ENCODE measurements at regions not wholly inside any gene's neighbourhood (a gene's known extent, or its start where the extent isn't known, plus 50 kb on each side); places are given as distances from the start of the nearest gene placed in this dataset.
"Not testable (repeated sequence)": the region's sequence is repeated elsewhere in the genome, so short reads cannot be mapped to it uniquely, and the experiment has no call there.

DNA sequence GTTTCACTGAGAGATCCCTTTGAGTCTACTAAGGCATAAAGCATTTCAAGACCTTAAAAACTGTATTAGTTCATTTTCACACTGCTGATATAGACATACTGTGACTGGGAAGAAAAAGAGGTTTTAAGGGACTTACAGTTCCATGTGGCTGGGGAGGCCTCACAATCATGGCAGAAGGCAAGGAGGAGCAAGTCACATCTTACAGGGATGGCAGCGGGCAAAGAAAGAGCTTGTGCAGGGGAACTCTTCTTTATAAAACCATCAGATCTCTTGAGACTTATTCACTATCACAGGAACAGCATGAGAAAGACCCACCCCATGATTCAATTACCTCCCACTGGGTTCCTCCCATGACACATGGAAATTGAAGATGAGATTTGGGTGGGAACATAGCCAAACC, 628.4 kb upstream of the GJE1 start:
- not testable (repeated sequence) for DNase-seq (ENCODE audit: low spot score)

DNA sequence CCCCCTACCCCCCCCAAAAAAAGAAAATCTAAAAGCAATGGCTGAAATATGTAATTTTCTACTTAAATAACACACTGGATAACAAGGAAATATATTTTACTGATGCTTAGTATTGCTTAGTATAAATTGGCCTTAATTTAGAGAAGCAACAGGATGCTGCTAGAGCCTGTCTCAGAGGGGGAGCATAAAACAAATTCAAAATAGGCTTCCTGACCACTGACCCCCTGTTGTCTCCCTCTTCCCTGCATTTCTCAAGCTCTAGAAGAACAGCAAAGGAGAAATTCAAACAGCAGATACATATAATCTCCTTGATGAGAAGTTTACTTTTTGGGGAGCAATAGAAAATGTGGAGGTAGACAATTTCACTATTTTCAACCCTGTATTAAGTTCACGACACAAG, 631.1 kb upstream of the GJE1 start:
- DNase-seq (ENCODE audit: low spot score), result no peak

DNA sequence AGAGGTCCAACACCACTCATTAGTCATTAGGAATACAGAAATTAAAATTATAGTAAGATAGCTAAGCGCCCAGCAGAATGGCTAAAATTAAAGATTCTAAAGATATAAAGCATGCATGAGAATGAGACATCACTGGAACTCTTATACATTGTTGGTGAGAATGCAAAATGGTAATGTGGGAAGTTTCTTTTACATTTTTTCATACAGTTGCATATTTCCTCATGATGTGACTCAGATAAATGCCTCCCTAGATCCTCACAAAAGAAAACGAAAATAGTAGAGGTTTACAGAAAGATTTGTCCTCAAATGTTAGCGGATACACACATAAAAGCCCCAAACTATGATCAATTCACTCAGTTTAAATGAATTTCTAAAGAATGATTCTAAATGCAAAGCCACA, 633.7 kb upstream of the GJE1 start:
- DNase-seq (ENCODE audit: low spot score), result no peak

DNA sequence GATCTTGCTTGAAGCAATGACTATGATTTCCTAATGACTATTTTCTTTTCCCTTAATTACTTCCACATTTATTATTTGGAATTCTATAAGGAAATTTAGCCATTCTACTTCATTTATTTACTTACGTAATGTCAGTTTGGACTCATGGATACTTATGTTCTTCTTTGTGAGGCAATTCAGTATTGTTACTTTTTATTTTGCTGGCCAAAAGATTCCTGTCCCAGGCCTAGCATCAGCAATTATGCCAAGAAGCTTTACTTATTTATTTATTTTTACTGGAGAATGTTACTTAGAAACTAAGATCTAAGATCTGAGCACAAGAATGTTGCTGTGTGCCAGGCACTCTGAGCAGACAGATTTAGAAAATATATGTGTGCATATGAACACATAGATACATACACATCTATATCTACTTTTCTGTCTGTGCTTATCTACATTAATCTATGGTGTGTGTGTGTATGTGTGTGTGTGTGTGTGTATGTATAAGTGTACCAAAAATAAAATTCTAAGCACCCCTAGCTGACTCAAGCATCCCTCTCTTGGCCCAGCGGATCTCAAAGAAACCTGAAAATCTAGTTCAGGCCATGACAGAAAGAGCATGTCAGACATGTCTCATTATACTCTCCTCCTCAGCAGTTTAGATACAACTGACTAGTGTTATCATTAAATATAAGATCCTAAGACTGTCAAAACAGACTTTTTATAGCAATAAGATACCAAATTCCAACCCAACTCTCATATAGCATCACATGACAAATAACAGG, 640.0 kb upstream of the GJE1 start:
- no peak for DNase-seq (ENCODE audit: low spot score)

DNA sequence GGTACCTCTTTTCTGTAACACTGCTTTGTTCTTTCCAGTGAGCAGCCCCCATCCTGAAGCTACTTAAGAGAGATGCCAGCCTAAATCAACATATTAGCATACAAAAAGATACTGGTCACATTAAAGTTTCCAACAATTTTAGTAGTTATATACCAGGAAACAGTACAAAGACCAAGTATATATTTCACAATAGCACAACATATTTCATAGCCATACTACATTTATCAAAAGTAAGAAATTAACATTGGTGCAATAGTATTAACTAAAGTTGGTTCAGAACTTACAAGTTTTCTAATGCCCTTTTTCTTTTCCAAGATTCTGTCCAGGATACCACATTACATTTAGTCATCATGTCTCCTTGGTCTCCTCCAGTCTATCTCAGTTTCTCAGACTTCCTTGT, 641.0 kb upstream of the GJE1 start:
- DNase-seq (ENCODE audit: low spot score), result no peak

DNA sequence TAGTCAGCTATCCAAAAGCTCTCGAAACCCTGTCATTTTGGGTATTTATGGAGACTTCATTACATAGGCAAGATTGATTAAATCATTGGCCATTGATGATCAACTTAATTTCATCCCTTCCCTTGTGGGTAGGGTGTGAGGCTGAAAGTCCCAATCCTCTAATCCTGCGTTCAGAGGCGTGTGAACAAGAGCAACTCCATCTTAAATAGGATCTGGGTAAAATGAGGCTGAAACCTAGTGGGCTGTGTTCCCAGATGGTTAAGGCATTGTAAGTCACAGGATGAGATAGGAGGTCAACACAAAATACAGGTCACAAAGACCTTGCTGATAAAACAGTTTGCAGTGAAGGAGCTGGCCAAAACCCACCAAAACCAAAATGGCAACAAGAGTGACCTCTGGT, 641.7 kb upstream of the GJE1 start:
- no peak for DNase-seq (ENCODE audit: low spot score)

DNA sequence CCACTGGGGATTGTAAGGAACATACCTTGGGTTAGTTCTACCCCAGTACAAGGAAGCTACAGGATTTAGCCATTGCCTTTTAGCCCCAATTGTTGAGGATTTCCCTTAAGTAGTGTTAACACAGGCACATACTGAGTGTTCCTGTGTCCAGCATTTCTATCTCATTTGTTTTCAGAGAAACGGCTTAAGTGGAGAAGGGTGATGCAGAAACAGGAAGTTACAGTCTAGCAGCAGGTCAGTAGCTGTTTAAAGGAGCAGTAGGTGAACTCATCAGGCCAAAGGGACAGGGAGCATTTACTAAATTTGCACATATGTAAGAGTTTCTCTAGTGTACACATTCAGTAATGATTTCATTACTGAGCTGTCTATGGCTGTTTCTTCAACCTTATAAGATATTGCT, 644.2 kb upstream of the GJE1 start:
- DNase-seq (ENCODE audit: low spot score), result no peak

DNA sequence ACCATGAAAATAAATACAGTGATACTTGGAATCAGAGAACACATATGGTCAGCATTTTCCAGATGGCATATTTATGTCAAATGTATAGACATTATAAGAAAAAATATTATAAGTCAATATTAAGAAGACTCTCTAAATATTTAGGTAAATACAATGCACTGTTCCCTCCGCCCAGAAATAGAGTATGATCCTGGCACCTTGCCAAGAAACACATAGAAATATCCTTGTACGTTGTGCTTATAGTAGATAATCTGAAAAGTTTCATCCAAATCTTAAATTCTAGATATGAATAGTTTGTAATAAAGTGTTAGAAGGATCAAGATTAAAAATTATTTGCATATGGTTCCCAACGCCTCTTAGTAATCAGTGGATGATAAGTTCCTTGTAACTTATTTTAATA, 645.8 kb upstream of the GJE1 start:
- no peak for DNase-seq (ENCODE audit: low spot score)

DNA sequence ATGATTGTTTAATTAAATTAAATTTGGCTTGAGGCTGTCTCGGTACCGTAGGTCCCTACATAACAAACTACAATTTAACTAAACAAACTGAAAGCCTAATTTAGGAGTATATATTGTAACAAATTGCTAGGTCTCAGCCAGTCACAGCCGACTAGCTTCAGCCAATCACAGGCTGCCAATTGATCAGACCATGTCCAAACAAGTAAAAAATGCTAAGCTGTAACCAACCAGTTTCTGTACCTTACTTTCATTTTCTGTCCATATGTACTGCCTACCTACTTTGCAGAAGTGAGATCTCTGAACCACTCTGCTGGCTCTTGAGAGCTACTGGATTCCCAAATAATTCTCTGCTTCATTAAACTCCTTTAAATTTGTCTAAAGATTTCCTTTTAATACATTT, 648.0 kb upstream of the GJE1 start:
- DNase-seq (ENCODE audit: low spot score), result no peak

DNA sequence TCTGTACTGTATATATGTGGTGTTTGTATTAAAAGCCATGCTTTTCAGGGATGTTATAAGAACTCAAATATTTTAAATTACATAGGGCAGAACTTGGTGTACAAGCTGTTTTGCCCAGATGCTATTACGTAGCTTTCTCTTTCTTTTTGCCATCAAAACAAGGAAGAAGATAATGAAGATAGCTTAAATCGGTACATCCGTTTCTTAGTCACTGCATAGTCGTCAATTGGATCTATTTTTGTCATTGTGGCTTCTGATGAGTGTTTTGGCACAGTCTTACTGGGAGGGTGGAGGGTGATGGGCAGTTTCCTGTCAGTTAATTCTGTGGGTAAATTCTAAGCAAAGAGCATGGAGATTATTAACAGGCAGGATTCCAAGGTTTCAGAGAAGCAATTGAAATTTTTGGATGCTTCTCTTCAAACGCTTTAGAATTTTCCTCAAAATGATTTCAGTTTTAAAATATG, 649.1 kb upstream of the GJE1 start:
- no peak for DNase-seq (ENCODE audit: low spot score)

DNA sequence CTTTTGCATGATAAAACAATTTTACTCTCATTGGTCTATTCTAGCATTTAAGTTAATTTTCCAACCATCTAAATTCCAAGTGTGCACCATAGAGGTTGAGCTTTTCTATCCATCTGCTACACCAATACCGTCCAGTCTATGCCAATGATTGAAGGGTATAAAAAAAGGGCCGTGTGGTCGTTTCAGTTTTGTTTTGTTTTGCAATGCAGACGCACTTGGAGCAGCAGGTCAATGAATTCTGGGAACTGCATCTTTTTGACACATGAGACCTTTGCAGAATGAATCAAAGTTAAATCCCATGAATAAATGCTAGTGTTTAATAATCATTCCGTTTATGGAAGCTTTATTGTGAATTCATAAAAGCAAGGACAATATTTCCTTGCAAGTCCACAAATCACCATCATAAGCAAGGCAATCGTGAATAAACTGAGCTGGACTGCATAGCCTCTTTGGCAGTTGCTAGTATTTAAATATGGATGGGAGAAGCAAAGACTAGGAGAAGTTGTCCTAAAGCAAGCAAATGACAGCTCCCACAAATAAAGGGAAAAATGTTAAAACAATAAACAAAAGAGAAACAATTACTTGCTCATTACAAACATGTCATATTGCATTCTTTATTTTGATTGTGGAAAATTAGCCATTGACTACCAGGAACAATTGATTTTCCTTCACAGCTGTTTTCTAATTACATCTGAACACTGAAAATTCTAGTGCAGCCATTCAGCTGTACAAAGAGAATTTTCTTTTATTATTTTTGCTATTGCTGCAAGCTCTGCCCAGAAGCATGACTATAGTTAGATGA, 649.7 kb upstream of the GJE1 start:
- no peak for DNase-seq (ENCODE audit: low spot score)

DNA sequence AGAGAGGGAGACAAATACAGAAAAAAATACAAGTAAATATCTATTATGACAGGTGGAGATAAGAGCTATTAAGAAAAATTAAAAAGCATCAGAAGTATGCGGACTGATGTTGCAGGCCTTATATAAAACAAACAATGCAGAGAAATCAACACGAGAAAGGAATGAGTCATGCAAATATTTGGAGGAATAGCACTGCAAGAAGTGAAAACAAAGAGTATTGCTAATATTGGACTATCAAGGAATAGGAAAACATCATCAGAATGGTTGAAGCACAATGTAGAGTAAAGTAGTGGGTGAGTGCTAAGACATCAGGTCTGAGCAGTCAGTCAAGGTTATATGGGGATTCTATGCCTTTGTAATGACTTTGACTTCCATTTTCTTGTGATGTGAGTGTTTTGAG, 657.5 kb upstream of the GJE1 start:
- DNase-seq (ENCODE audit: low spot score), result no peak

DNA sequence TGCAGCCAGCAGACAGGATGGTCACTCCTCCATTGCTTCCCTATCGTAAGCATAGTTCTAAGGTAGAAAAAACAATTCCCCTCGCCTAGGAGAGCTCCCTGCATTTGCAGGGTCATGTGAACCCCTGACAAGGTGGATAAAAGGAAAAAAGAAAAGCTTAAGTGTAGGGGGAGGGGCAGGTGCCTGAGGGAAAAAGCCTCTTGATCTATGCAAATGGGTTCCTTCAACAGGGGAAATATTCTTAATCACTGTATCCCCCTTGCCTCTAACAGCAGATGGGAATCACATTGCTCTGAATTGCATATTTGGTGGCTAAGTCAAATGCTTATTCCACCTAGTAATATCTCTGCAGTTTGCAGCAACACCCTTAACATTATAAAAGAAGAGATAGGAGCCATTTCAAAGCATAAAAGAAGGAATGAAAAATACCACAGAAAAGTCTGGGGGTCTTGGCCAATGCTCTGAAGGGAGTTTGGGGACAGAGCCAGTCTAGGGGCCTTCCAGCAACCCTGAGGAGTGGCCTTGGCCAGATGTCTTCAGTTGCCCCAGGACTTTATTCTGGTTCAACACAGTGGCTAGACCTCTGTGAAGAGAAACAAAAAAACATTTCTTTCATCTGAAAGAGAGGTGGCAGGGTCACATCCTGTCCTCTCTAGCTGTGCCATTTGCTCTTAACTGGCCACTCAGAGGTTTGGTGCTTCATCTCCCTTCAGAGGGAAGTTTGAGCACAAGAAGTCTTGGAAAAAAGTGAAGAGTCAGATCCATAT, 660.4 kb upstream of the GJE1 start:
- DNase-seq (ENCODE audit: low spot score), result no peak

DNA sequence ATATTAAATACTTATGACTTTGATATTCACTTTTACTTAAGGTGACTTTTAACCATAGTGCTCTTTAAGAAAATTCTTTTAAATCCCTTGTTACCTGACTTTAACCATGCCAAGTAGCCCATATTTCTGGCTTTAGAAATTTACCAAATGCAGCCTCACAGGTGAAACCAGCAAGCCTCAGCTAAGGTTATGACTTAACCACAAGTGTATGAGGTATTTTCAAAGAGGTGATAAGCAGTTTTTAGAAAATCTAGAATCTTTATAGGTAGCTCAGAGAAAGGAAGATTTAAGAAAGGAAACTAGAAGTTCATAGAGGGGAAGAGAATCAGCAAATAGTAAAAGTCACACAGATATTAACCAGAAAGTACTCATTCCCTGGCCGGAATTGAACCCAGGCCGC, 661.9 kb upstream of the GJE1 start:
- DNase-seq (ENCODE audit: low spot score), result no peak

DNA sequence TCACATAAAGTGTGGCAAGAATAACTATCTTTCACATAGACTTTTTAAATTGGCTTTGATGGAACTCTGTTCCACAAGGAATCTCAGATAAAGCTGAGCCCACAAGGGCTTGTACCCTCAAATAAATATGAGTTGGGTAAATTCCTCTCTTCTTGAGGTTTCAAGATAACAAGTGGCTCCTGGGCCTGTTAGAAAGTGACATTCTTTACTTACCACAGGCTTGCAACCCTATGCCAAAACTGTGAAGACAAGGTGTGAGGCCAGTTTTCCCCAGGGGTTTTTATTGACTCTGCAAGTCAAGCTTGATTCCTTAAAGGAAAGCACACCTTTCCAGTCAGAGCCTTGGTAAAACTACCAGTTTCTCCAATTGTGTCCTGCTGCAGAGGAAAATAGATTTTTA, 664.8 kb upstream of the GJE1 start:
- DNase-seq (ENCODE audit: low spot score), result no peak

DNA sequence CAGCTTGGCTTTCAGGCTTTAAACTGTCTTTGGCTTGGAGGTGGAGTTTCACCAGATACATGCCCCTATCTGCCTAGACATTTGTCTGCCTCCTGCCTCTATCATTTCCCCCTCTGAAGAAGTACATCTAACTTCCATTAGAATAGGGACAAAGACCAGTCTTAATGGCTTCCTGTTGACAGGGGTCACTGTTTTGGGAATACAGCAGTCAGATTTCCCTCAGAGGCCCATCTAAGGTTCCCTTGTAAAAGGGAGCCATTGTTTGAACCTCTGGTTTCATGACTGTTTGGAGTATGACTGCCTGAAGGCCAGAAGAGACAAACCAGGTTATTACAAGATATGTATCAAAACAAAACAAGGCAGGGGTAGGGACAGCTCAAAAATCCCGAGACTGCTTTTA, 665.7 kb upstream of the GJE1 start:
- DNase-seq (ENCODE audit: low spot score), result no peak

DNA sequence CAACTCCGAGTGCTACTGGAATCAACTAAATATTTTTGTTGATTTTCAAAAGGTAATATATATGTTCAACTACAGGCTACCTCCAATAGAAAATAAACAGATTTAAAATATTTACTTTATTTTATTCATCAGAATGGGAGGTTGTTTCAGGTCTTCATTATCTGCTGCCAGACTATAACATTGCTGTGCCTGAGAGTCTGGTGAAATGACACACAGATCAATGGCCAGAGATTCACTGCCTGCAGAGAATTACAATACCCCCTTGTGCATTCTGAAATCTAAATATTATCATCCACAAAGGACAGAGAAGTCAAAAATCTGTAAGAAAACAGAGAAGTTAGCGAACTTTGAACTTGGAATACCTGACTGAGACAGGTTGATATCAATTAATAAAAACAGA, 667.8 kb upstream of the GJE1 start:
- no peak for DNase-seq (ENCODE audit: low spot score)

DNA sequence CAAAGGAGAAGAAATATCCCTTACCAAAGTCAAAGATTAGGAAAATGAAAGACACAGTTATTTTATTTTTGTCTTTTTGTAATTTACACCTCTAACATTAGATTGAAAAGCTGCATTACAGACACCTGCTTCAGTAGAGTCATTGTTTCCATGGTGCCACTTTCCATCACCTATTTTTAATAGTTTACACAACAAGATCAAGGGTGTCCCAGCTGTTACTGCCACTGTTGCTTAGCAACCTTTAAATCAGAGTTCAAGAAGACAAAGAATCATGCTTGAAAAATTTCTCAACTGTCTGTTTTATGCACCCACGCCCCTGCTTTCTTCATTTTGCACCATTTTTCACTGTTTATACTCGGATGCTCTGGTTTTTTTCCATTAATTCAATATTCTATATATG, 668.2 kb upstream of the GJE1 start:
- no peak for DNase-seq (ENCODE audit: low spot score)

DNA sequence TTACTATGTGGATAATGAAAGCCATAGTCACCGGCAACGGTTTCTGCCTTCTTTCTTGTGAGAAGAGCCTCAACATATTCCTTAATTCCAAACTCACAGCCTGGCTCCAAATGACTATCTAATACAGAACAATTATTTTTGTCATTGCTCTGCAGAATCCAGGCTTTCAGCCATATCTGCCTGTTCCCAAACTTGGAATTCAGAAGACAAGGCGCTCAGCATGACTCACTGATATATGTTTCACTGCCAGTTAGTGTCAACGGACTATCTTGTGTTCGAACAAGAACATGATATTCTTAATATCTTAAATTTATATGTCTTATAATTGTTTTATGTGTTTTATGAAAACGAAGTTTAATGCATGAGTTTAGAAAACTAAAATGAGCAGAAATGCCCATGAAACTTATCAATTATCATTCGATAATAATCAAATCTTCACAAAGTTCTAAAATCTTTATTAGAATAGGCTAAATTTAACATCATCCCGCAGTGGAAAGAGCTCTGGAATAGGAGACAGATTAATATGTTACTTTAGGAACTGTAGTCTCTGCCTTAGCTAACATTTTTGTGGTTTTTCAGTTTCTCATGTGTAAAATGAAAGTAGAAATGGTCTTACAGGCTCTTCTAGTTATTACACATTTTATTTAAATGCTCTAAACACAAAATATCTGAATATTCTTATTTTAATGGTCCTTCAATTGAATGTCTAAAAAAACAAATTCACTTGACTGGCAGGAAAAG, 669.3 kb upstream of the GJE1 start:
- DNase-seq (ENCODE audit: low spot score), result no peak

DNA sequence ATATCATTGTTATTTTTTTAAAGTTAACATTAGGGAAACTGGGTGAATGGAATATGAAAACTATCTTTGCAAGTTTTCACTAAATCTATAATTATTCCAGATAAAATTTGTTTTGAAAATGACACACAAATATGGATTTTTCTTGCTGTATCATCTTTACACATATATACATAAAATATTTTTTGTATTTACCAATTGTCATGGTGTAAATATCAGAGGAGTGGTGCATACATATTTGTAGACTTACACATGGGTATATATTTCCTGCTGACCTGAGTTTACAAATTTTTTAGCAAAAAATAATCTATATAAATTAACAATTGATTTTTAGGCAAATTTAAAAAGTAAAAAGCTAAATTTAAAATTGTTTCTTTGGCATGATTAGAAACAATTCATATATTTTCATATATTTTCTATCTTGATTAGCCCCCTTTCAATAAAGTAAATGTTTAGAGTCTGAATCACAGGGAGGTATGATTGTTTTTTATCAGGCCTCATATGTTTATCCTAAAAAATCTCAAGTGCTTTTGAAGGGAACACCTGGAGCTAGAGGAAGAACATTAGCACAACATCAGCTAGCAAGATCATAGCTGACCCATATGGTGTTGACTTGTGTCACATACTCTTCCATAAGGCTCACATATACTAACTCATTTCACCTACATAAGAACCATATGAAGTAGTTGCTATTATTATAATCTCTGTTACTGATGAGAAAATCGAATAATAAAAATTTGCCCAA, 671.8 kb upstream of the GJE1 start:
- DNase-seq (ENCODE audit: low spot score), result no peak

DNA sequence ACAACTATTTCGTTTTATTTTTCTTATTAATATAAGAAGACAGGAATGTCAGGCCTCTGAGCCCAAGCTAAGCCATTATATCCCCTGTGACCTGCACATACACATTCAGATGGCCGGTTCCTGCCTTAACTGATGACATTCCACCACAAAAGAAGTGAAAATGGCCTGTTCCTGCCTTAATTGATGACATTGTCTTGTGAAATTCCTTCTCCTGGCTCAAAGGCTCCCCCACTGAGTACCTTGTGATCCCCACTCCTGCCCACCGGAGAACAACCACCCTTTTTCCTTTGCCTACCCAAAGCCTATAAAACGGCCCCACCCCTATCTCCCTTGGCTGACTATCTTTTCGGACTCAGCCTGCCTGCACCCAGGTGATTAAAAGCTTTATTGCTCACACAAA, 672.5 kb upstream of the GJE1 start:
- not testable (repeated sequence) for DNase-seq (ENCODE audit: low spot score)
